ENCODE measurements at regions not wholly inside any gene's neighbourhood (a gene's known extent, or its start where the extent isn't known, plus 50 kb on each side); places are given as distances from the start of the nearest gene placed in this dataset.
"Not testable (repeated sequence)": the region's sequence is repeated elsewhere in the genome, so short reads cannot be mapped to it uniquely, and the experiment has no call there.

GRCh38 chr5:82959466-82959865 lies 117.7 kb downstream of the TMEM167A start:
- no peak for DNase-seq (ENCODE audit: low read depth in 4 of 4, low spot score in 1 of 4)

DNA sequence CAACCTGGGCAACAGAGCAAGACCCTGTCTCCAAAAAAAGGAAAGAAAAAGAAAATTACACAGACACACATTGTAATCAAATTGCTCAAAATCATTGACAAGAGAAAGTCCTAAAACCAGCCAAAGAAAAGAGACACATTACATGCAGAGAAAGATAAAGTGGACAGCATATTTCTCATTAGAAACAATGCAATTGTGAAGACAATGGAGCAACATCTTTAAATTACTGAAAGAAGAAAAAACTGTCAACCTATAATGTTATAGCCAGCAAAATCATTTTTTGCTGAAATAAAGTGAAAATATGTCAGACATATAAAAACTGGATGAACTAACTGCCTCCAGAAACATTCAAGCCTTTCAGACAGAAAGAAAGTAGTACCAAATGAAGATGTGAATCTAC lies 120.6 kb downstream of the TMEM167A start:
- DNase-seq (ENCODE audit: low read depth in 4 of 4, low spot score in 1 of 4), result no peak

DNA sequence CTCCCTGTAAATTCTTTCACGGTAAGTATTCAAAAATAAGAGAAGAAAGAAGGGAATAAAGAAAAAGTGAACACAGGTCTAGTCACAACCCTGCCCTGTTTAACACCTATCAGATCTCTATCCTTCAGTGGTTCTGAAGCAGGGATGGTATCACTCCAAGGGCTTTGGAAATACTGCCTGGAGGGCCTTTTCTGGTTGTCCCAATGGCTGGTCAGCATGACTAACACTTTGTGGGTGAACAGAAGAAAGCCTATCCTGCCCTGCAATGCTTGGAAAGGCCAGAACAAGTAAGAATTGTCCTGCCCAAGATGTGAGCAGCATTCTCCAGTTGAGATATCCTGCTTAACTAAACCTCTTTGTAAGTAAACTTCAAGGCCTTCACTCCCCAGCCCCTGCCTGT lies 124.9 kb downstream of the TMEM167A start:
- DNase-seq (ENCODE audit: low read depth in 4 of 4, low spot score in 1 of 4), result no peak

- not testable (repeated sequence) for DNase-seq (ENCODE audit: low read depth in 4 of 4, low spot score in 1 of 4)
Observed at GRCh38 chr5:82944267-82944666, 132.9 kb downstream of the TMEM167A start.

GRCh38 chr5:82942083-82942881 lies 134.9 kb downstream of the TMEM167A start:
- DNase-seq (ENCODE audit: low read depth in 4 of 4, low spot score in 1 of 4), result no peak

DNA sequence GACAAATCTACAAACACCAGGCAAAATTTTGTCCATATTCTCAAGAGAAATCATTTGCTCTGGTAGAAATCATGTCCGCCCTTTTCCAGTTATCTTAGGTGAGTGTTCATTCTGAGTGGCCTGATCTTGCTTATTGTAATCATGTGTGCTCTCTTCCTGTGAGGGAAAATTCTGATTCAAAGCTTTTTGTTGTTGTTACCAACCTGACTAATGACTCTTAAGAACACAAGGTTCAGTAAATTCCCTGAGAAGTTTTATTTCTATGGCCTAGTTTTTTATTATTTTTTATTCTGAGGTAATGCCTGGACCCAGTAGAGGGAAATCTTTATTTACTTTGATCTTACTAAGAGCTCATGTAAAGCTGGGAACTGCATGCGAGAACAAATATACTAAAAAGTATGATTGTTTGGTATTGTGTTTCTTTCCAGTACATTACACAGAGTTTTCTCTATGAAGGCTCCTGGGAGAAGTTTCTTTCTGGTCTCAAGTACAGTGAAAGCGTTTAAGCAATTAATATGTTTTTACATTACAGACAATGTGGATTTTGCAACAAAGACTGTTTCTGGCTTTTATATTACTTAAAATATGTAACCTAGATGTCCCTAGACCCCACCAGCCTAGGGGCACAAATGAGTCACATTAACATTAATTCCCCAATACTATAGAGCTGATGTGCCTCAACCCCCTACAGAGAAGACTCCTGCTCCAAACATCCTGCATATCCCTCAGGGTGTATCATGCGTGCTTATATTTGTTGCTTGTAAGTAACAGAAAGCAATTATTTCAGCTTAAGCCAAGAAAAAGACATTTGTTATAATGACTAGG lies 138.1 kb downstream of the TMEM167A start:
- DNase-seq (ENCODE audit: low read depth in 4 of 4, low spot score in 1 of 4), result no peak

DNA sequence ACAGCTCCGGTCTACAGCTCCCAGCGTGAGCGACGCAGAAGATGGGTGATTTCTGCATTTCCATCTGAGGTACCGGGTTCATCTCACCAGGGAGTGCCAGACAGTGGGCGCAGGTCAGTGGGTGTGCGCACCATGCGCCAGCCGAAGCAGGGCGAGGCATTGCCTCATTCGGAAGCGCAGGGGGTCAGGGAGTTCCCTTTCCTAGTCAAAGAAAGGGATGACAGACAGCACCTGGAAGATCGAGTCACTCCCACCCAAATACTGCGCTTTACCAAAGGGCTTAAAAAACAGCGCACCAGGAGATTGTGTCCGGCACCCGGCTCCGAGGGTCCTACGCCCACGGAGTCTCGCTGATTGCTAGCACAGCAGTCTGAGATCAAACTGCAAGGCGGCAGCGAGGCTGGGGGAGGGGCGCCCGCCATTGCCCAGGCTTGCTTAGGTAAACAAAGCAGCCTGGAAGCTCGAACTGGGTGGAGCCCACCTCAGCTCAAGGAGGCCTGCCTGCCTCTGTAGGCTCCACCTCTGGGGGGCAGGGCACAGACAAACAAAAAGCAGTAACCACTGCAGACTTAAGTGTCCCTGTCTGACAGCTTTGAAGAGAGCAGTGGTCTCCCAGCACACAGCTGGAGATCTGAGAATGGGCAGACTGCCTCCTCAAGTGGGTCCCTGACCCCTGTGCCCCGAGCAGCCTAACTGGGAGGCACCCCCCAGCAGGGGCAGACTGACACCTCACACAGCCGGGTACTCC lies 144.5 kb downstream of the TMEM167A start:
- DNase-seq (ENCODE audit: low read depth in 4 of 4, low spot score in 1 of 4), result not testable (repeated sequence)

- no peak for DNase-seq (ENCODE audit: low read depth in 4 of 4, low spot score in 1 of 4)
Observed at GRCh38 chr5:82931110-82931509, 146.1 kb downstream of the TMEM167A start.

DNA sequence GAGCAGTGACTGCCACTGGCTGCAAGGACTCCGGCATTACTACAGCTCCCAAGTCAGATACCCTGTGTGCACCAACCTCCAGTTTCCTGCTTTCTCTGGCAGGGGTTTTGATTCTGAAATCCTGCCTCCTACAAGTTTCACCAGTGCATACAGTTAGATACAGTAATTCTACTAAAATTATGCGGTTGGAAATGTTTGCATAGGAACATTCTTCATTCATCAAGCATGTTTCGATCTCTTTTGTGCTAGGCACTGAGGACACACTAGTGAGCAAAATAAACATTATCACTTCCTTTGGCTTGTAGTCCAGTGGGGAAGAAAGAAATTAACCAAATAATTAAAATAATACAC lies 152.2 kb downstream of the TMEM167A start:
- DNase-seq (ENCODE audit: low read depth in 4 of 4, low spot score in 1 of 4), result no peak

GRCh38 chr5:82924226-82925060 lies 152.8 kb downstream of the TMEM167A start:
- DNase-seq (ENCODE audit: low read depth in 4 of 4, low spot score in 1 of 4), result no peak

DNA sequence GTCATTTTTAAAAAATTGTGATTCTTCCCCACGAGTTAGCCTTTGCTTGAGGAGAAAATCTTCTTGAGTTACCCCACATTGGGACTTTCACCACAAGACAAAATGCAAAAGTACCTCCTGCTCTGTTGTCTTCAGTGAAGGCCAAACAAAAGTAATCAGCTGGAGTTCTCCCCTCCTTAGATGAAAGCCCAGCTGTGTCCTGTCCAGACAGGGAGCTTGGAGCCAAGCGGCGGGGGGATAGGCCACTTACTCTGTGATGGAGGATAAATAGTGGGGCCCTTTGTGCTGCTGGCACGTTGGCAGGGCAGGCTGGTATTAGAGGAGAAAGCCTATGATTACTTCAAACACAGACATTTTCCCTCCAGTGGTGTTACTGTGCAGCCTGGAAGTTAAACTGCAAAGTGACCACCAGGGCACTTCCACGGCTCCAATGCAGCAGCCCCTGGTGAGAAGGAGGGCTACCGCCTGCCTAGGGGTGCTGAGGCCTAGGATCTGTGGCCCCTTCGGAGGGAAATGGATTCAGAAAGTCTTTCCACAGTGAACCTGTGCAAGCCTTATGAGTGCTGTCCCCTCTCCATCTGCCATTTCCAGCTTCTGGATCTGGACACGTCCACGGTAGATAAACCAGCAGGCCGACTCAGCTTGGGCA lies 155.0 kb downstream of the TMEM167A start:
- no peak for DNase-seq (ENCODE audit: low read depth in 4 of 4, low spot score in 1 of 4)

GRCh38 chr5:82918311-82919031 lies 158.7 kb downstream of the TMEM167A start:
- DNase-seq (ENCODE audit: low read depth in 4 of 4, low spot score in 1 of 4), result no peak

GRCh38 chr5:82917584-82917983 lies 159.6 kb downstream of the TMEM167A start:
- DNase-seq (ENCODE audit: low read depth in 4 of 4, low spot score in 1 of 4), result no peak

- no peak for DNase-seq (ENCODE audit: low read depth in 4 of 4, low spot score in 1 of 4)
Observed at GRCh38 chr5:82913971-82914370, 163.2 kb downstream of the TMEM167A start.

DNA sequence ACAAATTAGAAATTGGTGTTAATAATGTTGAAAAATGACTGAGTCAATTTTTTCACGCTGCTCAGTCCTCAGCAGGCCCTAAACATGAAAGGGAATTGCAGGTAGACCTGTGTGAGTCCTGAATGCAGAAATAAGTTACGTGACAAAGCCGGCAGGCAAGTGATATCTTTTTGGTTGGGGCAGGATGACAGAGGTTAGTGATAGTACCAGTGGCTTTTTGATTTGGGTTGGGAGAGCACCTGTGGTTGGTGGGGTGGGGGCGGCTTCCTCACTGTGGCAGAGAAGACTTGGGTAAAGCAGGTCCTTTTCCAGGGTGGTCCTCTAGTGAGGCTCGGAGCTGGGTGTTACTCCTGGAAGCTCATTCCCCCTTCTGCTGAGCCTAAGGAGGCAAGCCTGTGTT lies 164.7 kb downstream of the TMEM167A start:
- DNase-seq (ENCODE audit: low read depth in 4 of 4, low spot score in 1 of 4), result no peak

GRCh38 chr5:82911910-82912309 lies 165.3 kb downstream of the TMEM167A start:
- DNase-seq (ENCODE audit: low read depth in 4 of 4, low spot score in 1 of 4), result no peak

DNA sequence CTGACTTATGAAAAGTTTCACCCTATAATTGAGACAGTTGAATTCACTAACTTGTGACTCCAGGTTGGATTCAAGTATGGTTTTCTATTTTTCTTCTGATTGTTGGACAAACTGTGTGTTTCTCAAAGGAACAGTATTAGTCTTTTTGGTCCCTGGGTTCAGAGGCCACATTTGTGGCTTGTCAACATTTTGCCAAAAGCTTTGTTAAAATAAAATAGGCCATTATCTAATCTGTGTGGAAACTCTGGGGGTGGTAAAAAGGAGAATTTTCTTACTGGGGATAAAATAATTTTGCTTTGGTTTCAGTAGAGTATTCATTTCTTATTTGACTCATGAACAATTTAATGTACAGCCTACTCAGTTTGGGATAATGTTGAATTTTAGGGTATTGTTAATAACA lies 166.3 kb downstream of the TMEM167A start:
- DNase-seq (ENCODE audit: low read depth in 4 of 4, low spot score in 1 of 4), result no peak

DNA sequence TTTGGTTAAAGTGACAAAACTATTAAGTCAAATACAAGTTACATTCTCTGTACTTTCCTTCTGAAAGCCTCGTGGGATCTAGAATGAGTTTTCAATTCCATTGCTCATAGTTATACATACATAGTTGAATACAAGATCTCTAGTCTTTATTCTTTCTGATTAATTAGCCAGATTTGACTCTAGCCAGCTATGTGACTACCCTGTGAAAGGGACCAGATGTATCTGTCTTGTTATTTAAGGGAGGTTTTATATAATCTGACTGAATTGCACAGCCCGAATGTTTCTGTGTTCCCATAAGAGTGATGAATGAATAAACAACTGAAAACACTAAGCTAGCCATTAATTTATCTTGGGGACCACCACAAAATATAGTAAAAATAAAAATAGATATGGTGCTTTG lies 166.7 kb downstream of the TMEM167A start:
- DNase-seq (ENCODE audit: low read depth in 4 of 4, low spot score in 1 of 4), result no peak

- DNase-seq (ENCODE audit: low read depth in 4 of 4, low spot score in 1 of 4), result no peak
Observed at GRCh38 chr5:82909771-82910170, 167.4 kb downstream of the TMEM167A start.

DNA sequence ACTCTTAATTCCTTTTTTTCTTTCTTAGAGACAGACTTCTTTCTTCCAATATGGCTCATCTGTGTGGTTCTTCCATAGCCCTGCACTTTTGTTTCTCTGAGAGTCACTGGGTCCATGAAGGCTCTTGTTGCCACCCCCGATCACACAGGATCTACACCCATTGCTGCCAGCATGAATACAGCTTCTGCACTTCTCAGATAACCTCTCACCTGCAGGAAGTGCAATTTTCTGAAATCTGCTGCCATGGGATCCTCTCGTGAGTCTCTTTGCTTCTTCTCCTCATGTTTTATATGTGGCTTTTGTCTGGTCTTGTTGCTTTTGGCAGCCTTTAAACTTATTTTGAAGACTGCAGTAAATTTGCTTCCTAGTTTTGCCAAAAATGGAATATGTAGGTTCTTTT lies 171.2 kb downstream of the TMEM167A start:
- no peak for DNase-seq (ENCODE audit: low read depth in 4 of 4, low spot score in 1 of 4)

Measured in stimulated activated CD4-positive, alpha-beta T cell treated with anti-CD3 and anti-CD28 coated beads, Interleukin-1b, Interleukin-23, amount 100 ng/mL, for 24 hours (primary cell).